GM12891 (cell line): ENCODE measurements at regions not wholly inside any gene's neighbourhood (a gene's known extent, or its start where the extent isn't known, plus 50 kb on each side); places are given as distances from the start of the nearest gene placed in this dataset.

Source experiments
- POLR2A ChIP-seq: IDR thresholded peaks from 2 replicates; pipeline ENCODE4 v1.6.1; 2011; ENCODE audit warnings: low read depth, low read length, control low read depth
- POLR2AphosphoS5 ChIP-seq: IDR thresholded peaks from 2 replicates; pipeline ENCODE4 v1.6.1; 2011; ENCODE audit warnings: low read depth, low read length, control low read depth

DNA sequence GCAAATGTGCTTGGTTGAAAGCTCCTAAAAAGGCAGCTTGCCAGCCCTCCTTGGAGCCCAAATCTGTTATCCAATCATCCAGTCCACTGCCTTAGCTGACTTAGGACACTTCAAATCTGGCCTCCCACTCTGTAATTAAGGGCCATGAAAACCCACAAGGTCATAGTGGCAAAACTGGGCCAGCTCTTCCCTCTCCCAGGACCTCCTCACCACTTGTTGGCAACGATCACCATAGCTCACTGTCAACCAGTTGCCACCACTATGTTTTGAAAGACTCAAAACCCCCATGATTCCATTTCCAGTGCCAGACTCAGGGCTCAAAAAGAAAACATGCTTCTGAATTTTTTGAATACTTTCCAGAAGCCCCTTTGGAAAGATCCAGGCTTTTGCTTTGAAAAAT is 107.5 kb downstream of the NREP start:
- no peak for TF ChIP-seq POLR2A
- TF ChIP-seq POLR2AphosphoS5, result no peak
